ENCODE measurements at regions not wholly inside any gene's neighbourhood (a gene's known extent, or its start where the extent isn't known, plus 50 kb on each side); places are given as distances from the start of the nearest gene placed in this dataset.

- TF ChIP-seq CTCF (IDR thresholded peaks at IDR 0.05; ENCODE audit: low read depth, low read length) (no peak), EZH2phosphoT487 (IDR thresholded peaks at IDR 0.05; ENCODE audit: low read depth) (no peak)
Measured at GRCh38 chr6:95292011-95292410, 285.3 kb upstream of the MANEA start.
